D341Med (cell line): ENCODE measurements at regions not wholly inside any gene's neighbourhood (a gene's known extent, or its start where the extent isn't known, plus 50 kb on each side); places are given as distances from the start of the nearest gene placed in this dataset.

ENCODE experiments used
- DNase-seq: peaks from one replicate; pipeline ENCODE4 v3.0.0; 2012; ENCODE audit warnings: low spot score

DNA sequence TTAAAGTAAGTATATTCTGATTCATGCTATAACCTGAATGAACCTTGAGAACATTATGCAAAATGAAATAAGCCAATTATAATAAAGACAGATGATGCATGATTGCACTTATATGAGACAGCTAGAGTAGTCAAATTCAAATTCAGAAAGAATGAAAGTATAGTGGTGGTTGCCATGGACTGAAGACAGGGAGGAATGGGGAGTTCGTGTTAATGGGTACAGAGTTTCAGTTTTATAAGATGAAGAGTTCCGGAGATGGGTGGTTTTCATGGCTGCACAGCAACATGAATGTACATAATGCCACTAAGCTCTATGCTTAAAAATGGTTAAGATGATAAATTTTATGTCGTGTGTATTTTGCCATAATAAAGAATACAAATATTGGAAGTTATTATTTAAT, 751.2 kb downstream of the TSN start:
- no peak for DNase-seq

DNA sequence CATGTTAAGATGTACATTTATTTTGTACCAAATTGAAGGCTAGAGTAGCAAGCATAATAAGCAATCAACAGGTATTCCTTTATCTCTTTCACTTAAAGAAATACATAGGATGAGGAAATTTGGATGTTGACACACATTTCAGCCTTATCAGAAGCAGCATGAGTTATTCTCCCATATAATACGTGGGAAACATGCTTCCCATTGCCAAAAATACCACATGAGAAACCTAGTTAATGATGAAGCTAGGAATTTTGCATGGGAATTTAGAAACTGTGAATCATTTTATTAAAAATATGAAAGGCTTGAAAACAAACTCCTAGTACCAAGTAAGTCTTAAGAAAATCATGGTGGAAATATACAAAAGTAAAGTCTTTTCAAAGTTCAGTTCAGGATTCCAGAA, 751.8 kb downstream of the TSN start:
- no peak for DNase-seq

DNA sequence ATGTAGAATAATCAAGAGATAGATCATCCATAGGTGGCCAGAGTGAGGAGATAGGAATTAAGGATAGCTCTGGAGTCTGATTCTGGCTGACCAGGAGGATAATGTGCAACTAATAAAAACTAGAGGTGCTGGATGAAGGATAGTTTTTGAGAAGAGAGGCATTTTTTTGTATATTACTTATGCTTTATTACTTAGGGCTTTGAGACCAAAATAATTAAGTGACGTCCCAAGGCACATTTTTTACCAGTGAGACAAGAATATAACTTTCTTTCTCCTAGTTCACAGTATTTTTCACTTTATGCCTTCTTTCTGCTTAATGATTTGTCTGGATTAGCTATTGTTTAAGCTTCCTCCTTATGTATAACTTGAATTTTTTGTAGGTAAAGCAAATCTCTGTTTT, 756.6 kb downstream of the TSN start:
- DNase-seq = no peak

DNA sequence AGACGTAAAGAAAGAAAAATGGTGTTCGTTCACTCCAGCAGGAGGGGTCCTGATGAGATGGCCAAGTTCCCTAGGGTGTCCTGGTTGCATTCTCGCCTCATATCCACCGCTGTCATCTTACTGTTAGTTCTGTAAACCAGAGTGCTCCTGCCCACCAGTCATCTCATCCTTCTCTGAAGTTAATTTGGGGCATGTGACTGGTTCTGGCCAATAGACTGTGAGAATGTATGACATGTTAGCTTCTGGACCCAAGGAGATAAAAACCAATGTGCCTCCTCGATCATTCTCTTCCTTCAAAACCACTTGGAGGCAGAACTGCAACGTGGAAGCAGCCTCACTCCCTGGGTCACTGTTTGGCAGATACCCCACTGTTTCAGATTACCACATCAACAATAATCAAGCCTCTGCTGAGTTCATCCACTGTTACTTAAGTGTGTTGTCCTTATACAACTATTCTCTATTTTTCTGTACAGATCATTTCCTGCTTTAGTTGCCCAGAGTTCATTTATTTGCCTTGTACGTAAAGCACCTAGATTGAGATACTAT, 759.1 kb downstream of the TSN start:
- no peak for DNase-seq

DNA sequence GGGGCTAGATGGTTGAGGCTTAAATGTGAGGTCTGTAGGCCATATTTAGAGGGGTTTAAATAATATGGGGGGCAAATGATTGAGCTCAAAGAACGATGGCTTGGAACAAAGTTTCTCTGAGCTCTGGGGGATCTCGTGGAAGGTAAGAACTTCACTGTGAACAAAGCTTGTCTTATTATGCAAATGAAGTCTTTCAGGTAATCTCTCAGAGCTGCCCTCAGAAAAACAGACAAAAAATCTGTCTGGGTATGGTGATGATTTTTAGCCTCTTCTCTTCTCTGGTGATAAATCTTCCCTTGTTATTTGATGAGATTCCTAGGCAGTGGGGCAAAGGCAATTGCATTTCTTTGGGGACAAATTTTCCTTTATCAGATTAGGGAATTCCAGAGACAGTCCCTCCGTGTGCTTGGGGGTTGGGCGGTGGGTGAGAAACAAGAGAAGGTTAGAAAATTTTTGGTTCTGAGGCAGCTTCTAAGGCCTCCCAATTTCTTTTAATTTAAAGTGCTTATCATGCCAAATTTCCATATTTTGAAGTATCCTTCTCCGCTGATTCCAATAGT, 760.4 kb downstream of the TSN start:
- DNase-seq = no peak

DNA sequence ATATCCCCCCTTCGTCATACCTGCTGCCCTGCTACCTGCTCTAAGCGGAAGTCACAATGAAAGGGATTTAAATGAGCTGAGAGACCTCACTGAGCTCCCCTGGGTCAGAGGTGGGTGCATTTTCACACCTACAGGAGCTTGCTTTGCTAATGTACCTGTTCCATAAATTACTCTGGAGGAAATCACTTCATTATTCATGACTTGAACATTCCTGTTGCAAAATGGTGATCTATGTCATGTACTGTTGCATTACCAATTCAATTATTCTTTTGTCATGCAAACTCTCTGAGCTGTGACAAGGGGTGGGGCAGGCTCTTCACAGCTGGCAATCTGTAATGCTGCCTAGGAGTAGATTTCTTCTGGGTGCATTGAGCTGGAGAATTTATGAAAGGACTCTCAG, 761.3 kb downstream of the TSN start:
- DNase-seq = no peak

DNA sequence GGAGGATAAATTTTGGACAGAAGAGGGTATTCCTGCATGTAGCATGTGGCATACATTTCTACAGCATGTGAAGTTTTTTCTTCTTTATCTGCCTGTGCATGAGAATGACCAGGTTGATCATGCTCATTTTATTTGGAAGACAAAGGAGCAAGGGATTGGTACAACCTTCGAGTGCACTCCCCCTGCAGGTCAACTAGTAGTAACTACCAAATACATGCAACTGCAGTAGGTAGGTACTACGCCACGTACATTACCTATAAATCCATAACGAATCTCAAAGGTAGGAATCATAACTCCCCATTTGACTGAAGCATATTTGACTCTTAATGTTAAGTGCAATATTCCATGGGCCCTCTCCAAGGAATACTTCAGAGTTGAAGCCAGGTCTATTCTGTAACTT, 763.9 kb downstream of the TSN start:
- DNase-seq = no peak

DNA sequence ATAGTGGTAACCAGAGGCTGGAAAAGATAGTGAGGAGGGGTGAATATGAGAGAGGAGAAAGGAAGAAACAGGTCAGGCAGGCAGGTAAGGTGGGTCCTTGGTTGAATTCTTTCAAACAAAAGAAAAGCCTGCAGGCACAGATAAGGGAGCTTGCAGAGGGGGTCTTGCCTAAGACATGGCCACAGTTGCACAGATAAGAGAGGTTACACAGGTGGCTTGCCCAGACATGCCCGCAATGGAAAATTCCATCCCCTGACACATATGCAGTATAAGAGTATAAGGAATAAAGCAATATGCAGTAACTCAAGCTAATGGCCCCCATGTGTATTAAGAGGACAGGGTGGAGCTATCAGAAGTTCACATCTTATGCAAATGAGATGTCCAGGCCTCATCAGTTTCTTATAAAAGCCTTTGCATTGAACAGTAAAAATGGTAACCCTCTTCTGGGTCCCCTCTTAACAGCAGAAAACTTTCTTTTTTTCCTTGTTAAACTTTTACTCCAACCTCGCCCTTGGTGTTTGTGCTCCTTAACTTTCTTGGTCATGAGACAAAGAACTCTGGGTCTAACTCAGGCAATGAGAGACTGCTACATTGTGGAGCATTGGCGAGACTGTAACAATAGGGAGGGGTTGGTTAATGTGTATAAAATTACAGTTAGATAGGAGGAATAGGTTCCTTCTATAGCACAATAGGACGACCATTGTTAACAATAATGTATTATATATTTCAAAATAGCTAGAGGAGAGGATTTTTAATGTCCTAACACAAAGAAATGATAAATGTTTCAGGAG, 764.6 kb downstream of the TSN start:
- no peak for DNase-seq

DNA sequence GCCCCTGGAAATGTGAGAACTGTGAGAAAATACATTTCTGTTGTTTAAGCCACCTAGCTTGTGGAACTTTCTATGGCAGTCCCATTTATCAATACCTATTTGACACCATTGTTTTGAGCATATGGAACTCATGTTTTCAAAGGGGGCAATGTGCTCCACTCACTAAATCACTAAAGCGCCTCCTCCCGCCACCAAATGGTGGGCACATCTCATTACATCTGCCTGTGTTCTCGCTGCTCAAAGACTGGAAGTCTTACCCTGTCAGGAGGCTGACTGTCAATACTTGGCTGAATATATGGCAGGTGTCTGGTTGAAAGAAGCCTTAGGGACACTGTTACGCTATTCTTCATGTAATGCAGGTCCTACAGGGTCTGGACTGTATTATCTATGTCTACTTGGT, 767.7 kb downstream of the TSN start:
- no peak for DNase-seq

DNA sequence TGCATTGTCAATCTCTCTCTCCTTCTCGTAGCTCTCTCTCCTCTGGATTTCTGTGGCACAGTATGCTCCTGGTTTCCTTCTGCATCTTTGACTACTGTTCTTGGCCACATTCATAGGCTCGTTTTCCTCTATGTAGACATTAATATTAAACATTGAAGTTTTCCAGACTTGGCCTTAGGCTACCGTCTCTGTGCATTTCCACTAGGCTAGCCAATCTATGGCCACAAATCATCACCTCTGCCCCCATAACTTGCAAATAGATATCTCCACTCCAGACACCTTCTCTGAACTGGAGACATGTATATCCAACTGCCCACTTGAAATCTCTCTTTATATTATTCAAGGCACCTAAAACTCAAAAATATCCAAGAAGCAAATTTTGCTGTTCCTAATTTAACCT, 768.5 kb downstream of the TSN start:
- DNase-seq = no peak

DNA sequence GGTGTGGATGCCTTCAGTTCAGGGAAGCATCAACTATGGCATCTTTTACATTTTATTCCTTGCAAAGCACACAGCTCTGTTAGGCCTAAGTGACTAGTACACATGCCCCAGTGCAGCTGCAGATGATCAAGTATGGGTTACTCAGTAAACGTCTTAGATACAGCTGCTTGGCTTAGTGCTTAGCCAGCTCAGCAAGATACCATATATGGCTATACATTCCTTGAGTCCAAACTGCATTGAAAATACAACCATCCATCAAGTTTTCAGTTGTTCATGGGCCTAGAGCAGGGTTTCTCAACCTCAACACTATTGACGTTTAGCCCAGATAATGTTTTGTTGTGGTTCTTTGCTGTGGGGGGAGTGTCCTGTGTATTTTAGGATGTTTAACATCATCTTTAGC, 769.9 kb downstream of the TSN start:
- DNase-seq = no peak

DNA sequence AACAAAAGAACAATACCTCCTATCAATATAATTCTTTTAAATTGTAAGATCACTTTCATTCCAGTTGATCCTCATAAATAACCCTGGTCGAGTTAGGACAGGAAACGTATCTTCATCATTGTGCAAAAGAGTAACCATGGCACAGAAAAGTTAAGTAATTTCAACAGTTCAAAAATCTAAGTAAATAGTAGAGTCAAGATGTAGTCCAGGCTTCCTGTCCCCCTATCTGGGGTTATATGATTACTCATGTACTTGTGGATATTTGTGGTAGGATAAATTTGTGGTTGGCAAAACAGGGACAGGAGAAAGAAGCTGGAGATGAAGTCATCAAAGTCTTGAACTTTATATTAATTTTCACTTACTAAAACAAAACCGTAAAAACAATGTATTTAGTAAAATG, 772.6 kb downstream of the TSN start:
- no peak for DNase-seq

DNA sequence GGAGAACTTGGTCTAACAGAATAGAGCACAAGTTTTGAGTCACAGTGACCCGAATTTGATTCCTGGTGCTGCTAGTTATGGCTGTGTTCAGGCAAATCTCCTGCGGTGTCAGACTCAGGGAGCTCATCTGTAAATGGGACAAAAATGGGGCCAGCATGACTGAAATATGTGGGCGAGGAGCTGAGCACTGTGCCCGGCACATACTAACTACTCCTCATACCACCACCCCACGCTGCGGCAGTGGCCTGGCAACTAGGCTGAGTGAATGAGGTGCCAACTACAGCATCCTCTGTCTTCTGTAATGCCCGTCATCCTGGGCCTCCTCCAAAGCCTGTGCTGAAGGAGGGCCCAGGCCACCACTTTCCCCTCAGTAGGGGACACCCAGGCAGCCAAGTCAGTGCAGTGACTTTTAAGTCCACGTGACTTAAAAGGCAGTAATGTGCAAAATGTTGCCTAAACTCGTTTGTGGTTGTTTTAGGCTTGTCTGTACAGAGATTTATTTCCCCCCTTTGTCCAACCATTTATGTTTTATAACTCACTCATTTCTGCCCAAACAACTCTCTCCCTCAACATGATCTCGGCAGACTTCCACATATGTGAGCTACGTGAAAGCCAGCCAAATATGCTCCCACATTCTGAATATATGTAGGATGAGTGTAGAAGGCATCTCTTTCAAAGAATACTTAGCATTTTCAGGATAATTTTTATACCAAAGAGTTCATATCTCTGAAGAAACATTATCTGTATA, 773.7 kb downstream of the TSN start:
- no peak for DNase-seq

DNA sequence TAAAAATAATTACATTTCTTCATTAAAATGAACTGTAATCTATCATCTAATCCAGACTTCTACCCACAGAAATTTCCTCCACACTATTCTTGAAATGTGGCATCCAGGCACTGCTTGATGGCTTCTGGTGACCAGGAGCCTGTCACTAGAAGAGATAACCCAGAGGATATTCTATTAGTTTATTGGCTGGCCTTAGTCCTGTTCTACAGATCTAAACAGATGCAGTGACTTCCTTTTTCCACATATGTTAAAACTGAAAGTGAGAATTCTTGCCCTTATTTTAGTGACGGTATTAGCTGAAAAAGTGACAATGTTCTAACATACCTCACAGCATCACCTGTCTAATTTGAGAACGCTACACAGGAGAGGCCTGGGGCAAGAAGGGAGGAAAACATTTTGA, 775.4 kb downstream of the TSN start:
- no peak for DNase-seq

DNA sequence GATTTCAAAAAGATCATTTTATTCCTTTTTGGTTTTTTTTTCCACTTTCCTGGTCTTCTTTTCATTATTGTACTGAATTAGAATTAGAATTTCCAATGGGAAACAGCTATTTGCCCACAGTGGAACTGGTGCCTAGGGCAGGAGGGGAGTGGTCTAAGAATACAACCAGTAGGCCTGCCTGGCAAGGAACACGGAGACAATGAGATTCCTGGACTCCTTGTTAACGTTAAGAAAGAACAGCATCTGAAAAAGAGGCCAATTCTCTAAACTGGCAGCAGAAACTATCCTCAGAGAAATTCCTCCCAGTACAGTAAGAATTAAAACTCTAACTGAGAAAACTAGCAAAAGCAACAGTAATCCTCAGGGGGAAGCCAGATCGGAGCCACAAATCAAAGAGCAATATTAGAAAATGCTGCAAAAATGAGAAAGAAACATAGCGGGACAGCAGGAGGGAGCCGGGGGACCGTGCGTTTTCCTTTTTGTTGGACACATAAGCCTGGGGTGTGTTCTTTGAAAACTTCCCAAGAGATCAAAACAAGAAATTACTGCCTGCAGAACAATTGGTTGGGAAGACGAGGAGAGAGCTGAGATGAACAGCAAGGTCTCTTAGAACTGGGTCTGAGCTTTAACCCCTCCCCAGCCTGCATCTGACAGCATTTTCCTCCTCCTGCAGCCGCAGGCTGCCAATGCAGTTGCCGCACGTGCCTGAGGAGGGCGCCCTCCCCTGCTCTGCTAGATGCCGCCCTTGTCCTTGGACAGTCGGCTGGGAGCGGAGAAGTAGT, 776.0 kb downstream of the TSN start:
- peak; percentile 45 for DNase-seq

DNA sequence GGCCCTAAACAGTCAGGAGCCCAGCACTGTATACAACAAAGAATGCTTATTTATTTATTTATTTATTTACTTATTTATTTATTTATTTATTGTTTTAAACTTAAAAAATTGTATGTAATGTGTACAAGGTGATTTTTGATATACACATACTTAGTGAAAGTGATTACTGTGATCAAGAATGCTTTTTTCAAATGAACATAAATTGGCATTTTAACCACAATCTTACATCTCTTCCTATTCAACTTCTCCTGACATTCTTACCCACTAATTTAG, 776.6 kb downstream of the TSN start:
- no peak for DNase-seq

DNA sequence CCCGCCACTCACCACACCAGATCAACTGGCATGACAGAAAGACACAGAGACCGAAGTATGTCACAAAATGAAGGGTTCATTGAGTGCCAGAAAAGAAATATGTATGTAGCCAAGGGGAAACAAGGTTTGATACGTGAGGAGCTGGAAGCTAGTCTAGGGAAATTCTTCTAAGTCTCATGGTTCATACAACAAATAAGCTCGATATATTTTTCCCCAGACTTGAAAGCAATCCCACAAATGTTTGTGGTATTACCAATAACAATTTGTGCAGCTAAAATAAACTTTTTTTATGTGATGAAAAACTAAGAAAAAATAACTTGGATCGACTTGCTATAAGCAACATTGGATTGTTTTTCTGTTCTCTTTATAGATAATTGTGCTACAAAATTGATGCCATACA, 777.0 kb downstream of the TSN start:
- no peak for DNase-seq

DNA sequence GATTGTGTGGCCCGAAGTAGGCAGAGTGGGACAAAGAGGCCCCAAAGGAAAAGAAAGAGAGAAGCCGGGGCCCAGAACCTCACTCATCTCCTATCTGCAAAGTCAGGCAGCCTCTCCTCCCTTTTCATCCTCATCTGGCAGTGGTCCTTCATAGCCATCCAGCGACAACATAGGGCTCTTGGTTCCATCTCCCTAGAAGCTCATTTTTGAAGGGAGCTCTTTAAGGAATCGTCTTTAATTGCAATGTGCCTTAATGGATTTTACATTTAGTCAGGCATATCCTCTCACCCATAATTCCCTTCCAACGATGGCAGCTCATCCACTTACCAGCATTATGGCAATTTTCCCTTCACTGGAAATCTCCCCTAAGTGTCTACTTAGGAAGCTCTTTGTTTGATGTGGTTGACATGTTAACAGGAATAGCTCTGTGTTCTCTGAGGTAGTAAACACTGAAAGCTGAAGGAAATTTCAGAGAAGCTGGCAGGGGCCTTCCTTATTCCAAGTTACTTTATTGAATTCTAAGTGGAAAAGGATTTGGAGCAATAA, 780.6 kb downstream of the TSN start:
- peak; percentile 31 for DNase-seq

DNA sequence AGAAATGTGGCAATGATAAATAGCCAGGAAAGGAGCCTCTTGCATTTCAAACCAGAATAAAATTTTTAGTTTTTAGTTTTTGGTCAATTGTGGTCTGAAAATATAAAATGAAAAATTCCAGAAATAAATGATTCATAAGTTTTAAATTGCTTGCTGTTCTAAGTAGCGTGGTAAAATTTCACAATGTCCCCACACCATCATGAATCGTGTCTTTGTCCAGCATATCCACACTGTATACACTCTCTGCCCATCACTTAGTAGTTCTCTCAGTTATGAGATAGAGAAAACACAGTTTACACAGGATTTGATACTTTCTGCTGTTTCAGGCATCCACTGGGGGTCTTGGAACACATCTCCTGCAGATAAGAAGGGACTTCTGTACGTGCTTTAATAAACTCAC, 783.9 kb downstream of the TSN start:
- DNase-seq = no peak

DNA sequence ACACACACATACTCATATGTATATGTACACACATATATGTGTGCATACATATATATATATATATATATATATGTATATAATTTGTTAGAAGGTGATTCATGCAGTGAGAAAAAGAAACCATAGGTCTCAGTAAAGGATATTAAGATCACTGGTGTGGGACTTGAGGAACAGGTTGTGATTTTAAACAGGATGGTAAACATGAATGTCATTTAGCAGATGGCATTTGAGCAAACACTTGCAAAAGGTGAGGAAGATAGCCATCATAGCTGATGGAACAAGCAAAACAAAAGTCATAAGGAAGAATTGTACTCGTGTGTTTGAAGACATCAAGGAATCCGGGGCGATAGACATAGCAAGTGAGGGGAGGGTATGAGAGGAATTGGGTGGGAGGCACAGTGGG, 784.5 kb downstream of the TSN start:
- DNase-seq = no peak

DNA sequence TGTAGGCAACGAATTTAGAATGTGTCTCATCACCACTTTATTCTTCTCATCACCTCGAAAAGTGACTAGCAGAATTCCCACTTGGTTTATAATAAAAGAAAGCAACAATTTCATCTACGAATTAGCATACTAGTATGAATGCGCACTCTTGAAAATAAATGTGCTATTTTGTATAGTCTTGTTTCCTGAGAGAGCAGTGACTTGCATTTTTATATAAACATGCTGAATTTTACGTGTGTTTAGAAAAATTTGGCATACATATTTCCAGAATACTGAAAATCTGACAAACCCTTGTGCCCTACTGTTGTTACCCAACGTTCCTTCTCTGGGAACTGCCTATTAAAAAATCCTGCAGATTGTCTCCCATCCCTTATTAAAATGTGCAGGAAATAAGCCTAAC, 786.8 kb downstream of the TSN start:
- no peak for DNase-seq

DNA sequence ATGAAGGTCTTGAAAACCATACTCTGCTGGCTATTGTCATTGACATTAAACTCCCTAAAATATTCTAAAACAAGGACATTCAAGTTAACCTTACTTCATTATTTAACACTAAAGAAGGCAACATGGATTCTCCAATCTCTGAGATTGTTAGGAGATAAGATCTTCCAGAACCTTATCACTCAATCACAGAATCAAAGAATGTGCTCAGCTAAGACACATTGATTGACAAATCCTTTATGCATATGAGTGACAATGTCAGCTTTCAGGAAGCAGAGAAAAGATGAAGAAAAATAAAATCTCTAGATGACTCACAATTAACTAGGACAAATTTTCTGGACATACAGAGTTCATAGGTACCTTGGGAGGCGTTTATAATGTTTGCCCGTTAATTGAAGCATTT, 787.2 kb downstream of the TSN start:
- no peak for DNase-seq
